ENCODE measurements at regions not wholly inside any gene's neighbourhood (a gene's known extent, or its start where the extent isn't known, plus 50 kb on each side); places are given as distances from the start of the nearest gene placed in this dataset.

DNA sequence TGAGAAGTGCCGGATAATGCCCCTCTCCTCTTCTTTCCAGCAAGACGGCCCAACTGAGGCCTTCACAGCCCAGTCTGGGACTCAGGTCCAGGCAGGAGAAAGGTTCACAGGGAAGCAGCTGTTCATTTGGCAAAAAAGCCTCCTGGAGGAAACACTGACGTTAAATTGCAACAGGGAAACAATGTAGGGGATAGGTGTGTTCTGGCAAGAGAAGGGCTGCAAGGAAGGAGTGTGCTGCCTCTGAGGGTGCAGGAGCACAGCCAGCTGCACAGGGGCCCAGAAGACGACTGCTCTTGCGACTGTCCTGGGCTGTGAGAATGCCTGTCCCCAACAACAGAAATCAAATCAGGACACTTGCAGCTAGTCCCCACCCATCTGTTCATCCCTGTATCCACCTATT, 70.6 kb upstream of the PMEPA1 start:
- no peak for TF ChIP-seq CTCF (IDR thresholded peaks at IDR 0.05; ENCODE audit: low read depth, low read length)
- TF ChIP-seq, protein P1, sequence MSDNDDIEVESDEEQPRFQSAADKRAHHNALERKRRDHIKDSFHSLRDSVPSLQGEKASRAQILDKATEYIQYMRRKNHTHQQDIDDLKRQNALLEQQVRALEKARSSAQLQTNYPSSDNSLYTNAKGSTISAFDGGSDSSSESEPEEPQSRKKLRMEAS (IDR thresholded peaks at IDR 0.05; ENCODE audit: low read depth, low read length), result no peak

All from NB4 (cell line).